HG03139 (cell line): ENCODE measurements at regions not wholly inside any gene's neighbourhood (a gene's known extent, or its start where the extent isn't known, plus 50 kb on each side); places are given as distances from the start of the nearest gene placed in this dataset.

Experiments
- ATAC-seq: cut with Tn5 transposase; IDR thresholded peaks from one replicate; pipeline ENCODE4 v1.9.1; 2021; ENCODE audit not compliant: unreplicated experiment

DNA sequence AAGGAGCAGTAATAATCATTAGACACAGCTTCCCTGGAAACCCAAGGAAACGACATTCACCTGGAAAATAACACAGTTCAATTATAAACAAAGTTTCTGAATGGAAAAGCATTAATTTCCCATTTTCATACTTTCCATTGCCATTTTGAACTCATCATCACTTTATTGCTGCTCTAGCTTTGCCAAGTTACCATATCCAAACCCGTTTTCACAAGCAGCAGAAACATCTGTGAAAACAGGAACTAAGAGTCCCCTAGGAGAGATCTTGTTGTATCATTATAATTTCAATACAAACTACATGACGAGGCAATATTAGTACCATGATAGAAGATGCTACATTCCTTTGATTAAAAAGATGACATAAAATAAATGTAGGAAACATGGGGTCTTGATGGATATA lies 597.0 kb upstream of the NRXN1 start:
- no peak for ATAC-seq

DNA sequence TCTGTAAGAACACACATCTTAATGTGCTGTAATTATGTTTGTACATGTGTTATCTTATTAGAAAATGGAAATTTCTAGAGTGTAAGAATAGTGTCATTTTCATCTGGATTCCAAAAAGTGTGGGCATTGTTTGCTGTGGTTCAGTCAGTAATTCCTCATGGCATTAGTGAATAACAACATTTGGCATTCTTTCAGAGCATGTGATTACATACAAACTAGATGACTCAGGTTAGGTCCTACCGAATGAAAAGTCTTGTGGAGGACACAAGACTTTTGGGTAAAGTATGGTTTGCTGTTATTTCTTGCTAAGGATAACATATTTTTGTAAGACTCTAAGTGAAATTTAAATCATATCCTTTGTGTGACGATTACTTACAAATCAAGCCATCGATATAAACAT lies 593.1 kb upstream of the NRXN1 start:
- ATAC-seq, result no peak

DNA sequence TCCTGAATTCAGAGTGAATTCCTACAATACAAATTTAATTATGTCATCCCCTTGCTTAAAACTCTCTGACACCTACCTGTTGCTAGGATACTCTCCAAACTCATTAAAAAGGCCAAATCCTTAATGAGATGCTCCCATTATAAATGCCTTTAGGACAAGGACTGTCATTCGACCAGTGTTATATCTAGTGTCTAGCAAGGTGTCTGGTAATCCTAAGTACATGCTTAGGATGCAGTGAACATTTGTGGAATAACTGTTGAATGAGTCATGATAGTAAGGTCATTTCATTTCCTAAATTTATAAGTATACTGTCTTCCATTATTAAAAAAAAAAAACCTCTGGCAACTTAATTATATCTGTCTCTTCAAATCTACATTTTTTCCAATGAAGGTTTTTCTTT lies 588.9 kb upstream of the NRXN1 start:
- ATAC-seq, result no peak

DNA sequence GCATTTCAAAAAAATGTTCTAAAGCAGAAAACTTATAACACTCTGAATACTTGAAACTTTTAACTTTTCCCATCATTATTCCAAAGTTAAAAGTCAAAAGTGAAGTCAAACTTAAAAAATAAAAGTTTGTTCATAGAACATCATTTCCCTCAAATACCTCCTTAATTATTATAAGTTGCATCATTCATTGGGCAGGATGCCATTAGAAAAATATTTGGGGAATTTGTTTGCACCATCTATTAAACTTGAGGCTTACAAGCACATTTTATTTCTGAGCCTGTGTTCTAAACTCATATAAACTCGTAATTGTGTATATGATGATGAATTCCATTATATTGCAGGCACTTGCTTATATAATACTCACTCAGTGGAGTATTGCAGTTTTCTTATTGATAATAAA lies 588.0 kb upstream of the NRXN1 start:
- no peak for ATAC-seq

DNA sequence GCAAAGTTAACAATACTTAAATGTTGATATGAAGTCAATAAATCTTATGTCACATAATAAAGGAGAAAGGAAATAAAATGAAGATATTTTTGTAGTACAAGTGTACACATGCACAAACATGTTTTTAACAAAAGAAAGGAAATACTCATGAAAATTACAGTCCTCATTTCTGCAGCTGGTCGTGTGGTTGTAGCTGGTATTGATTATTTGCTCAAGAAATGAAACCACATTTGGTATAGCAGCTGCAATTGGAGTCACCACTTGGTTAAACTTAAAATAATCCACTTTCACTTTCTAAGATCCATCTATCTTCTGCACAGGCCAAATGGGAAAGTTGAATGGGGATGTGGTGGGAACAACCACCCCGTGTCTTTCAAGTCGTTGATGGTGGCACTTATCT lies 580.5 kb upstream of the NRXN1 start:
- no peak for ATAC-seq

DNA sequence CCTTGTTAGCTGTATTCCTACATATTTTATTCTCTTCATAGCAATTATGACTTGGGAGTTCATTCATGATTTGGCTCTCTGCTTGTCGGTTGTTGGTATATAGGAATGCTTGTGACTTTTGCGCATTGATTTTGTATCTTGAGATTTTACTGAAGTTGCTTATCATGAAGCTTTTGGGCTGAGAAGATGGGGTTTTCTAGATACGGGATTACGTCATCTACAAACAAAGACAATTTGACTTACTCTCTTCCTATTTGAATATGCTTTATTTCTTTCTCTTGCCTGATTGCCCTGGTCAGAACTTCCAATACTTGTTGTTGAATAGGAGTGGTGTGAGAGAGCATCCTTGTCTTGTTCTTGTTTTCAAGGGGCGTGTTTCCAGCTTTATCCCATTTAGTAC lies 569.8 kb upstream of the NRXN1 start:
- ATAC-seq, result no peak

DNA sequence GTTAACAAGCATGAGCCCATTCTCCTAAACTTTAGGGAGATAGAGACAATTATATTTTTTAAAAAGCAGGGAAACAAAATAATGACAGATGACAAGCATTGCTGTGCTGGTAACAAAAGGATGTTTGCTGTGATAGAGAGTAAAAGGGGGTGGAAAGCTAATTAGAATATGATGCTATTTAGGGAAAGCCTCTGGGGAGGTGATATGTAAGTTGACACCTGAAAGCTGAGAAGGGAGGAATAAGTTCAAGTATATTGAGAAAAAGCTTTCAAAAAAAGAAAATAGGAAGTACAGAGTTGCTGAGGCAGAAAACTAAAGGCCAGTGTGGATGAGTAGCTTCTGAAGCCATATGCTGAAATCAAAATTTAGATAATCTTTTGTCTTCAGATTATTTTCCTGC lies 565.2 kb upstream of the NRXN1 start:
- no peak for ATAC-seq

DNA sequence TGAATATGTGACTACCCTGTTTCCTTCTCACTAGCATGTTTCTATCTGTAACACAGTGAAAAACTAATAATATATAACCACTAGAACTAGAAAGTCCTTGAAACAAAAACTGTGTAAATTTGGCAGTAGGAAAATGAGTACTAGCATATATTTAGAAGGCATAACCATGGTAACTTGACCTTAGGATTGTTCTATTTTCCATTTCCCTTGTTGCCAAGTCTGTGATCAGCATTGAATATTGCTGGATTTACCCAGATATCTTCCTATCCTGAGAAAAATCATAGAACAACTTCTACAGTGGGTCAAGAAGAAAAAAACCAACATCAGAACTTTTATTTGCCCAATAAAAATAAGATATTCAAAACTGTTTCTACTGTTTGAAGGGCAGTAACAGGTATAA lies 563.9 kb upstream of the NRXN1 start:
- ATAC-seq, result no peak

DNA sequence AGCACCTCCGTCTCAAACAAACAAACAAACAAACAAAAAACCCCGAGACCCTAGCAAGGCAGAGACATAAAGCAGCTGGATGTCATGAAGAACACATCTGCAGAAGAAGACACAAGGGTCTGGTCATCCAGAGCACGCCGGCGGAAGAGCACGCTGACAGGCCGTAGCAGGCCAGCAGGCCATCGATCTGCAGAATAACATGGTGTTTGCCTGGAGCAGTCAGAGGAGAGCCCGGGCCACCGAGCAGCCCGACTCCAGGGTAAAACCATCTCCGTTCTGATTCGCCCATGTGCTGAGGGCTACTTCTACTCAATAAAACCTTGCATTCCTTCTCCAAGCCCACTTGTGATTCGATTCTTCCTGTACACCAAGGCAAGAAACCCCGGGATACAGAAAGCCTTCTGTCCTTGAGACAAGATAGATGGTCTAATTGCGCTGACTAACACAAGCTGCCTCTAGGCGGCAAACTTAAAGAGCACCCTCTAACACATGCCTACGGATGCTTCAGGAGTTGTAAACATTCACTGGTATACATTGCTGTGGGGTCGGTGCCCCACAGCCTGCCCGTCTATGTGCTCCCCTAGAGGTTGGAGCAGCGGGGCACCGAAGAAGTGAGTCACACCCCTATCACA lies 549.8 kb upstream of the NRXN1 start:
- ATAC-seq, result no peak

DNA sequence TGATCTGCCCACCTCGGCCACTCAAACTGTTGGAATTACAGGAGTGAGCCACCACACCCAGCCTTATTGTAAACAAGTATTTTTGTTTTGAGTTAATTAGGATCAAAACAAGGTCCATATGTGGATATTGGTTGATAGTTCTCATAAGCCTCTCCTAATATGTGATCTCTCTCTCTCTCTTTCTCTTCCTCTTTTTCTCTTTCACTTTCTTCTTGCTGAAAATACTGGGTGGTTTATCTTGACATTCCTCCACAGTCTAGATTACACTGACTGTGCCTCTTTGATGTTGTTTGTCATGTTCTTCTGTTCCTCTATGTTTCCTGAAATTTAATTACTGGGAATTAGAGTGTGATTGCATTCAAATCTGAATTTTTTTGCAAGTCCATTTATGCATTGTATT lies 547.5 kb upstream of the NRXN1 start:
- ATAC-seq, result no peak

DNA sequence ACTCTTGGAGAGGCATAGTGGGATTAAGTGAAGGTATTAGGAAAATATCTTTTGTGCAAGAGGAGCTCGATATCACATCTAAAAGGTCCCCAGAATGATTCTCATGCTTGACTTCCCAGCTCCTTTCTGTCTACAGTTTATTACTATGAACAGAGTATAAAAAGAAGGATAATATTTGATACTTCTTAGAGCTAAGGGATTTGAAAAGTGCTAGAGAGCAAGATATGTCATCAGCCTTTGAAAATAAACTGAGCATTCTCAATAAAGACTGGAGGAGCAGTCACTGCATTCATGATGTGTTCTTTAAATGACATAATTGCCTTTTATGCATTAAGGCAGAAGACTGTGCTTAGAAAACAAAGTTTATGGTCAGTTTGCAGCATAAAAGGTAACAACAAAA lies 543.2 kb upstream of the NRXN1 start:
- no peak for ATAC-seq

DNA sequence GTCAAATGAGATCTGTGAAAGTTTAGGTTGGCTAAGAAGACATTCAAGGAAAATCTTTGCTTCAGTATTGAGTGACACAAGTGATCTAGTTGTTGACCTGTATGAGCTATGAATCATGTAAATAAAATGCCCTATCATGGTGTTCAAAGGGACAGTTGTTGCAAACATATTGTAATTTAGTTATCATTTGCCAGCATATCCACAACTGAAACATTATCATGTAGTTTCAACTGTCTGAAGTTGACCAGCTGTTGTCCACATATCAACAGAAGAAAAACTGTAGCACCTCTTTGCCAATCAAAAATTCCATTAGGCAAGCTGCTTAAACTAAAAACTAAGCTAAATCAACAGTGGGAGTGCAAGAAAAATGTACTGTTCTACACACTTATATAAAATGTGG lies 527.1 kb upstream of the NRXN1 start:
- no peak for ATAC-seq

DNA sequence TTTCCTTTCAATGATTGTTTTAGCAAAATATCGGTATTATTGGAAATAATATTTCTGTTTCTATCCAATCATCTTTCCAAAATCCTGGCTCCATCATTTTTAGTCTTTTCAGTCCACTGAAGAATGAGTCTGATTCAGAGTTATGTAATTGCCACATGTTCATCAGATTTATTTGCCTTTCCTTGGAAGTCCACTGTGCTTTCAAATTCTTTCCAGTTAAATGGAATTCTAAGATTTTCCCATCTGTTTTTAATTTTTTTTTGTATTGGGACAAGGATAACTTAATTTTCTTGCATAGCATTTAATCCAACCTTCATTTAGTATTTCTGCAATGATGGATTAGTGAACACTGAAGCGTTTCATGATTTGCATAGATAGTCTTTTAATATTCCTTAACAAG lies 521.5 kb upstream of the NRXN1 start:
- no peak for ATAC-seq

DNA sequence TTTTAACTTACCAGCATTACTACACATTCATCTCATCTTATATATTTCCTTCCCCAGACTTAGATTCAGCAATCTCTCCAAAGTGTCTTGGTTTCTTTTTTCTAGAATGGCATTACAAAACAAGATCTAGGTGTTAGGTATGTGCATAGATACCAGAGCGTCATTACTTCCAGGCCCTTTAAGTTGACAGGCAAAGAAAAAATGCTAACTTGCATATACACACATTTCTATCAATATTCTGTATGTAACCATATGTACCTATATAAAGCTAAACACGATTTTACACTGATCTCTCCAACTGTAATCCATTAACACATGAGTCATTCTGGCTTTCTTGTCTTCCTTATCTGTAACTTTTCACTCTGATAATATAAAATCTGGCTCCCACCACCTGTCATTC lies 503.8 kb upstream of the NRXN1 start:
- no peak for ATAC-seq

DNA sequence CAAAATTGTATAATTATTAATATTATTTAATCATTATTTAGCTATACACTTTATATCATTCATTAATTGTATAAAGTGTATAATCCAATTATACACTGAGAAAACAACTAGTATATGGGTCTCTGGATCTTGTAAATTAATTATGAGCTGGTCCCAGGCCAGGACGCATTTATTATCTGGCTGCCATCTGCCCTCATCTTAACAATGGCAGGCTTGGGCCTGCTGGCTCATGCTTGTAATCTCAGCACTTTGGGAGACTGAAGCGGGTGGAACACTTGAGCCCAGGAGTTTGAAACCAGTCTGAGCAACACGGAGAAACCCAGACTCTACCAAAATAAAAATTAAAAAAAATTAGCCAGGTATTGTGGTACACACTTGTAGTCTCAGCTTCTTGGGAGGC lies 502.2 kb upstream of the NRXN1 start:
- ATAC-seq, result no peak

DNA sequence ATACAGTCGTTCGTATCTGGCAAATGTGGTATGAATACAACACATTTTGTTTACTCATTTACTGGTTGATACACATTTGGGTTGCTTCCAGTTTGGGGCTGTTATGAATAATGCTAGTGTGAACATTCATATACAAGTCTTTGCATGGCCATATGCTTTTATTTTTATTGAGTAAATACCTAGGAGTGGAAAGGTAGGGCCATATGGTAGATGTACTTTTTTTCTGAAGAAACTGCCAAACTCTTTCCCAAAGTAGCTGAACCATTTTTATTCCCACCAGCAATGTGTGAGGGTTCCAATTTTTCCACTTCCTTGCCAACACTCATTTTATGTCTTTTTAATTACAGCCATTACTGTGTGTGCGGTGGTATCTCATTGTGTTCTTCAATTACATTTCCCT lies 496.2 kb upstream of the NRXN1 start:
- no peak for ATAC-seq

DNA sequence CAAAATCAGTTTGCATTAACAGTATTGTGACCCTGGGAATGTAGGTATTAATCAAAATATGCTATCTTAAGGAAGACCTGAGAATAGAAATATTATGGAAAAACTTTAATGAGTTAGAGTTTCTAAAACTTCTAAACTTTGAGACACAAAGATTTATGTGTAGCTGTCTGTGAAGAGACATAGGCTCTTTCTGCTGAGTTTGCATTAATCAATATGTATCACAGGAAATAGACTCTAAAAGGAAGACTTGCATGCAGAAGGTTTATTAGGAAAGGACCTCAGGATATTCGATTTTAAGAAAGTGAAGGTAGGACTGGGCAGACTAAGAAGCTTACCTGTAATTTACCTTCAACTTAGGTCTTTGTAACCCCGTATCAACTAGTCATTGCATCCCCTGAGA lies 494.8 kb upstream of the NRXN1 start:
- no peak for ATAC-seq

DNA sequence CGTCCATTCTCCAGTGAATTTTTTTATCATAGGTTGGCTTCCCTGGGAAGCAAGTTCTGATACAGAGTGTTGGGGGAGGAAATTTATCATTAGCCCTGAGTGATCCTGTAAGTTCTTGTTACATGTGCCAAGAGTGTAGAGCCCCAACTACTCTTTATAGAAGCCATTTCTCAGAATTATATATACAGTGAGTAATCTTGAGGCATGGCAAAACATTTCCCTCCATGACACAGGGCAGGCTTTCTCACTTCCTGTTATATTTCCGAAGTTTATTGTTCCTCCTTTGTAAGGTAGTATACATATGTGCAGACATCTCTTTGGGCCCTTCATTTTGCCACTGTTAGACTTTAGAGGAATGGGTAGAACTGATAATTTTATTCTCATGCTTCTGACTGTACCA lies 484.7 kb upstream of the NRXN1 start:
- ATAC-seq, result no peak

DNA sequence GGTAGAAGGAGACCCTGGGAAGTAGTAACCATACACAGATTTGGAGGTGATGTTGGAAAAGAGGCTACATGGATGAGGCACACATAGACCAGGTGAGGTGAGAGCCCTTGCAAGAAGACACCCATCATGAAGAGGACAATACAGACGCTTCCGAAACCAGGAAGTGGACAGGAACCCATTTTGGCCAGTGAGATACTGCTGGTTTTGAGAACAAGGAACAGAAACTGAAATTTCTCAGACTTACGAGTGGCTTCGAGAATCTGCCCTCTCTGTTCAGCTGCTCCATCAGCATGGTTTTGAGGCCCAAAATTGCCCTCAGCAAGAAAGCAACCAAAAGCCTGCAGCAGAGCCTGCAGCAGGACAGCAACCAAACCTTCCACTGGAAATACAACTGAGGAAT lies 479.1 kb upstream of the NRXN1 start:
- ATAC-seq, result no peak

DNA sequence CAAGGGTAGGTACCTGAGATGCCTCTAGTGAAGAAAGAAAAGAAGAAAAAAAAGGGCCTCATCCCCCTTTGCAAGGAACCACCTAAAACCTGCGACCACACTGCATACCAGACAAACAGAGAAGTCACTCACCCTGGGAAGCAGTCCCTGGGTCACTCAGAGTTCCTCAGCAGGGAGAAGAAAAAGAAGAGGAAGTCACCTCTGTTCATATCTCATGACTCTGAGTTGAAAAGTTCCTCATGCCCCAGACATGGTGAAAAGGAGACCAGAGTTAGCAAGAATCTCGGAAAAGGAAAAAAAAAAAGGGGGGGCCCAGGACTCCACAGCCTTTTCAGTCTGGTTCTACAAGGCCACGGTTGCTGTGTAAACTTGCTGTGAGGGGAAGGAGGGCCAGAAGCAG lies 478.4 kb upstream of the NRXN1 start:
- no peak for ATAC-seq

DNA sequence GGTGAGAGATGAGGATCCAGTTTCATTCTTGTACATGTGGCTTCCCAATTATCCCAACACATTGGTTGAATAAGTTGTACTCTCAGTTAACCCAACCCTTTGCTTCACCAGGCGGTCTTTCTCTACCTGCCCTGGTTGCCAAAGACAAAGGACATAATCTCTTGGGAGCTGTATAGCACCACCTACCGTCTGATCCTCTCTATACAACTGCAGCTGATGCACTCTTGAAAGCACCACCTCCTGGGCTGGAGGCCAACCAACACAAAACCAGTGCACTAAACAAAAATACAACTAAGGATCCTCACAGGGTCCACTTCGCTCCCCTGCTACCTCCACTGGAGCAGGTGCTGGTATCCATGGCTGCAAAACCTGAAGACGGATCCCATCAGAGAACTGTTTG lies 473.6 kb upstream of the NRXN1 start:
- no peak for ATAC-seq

DNA sequence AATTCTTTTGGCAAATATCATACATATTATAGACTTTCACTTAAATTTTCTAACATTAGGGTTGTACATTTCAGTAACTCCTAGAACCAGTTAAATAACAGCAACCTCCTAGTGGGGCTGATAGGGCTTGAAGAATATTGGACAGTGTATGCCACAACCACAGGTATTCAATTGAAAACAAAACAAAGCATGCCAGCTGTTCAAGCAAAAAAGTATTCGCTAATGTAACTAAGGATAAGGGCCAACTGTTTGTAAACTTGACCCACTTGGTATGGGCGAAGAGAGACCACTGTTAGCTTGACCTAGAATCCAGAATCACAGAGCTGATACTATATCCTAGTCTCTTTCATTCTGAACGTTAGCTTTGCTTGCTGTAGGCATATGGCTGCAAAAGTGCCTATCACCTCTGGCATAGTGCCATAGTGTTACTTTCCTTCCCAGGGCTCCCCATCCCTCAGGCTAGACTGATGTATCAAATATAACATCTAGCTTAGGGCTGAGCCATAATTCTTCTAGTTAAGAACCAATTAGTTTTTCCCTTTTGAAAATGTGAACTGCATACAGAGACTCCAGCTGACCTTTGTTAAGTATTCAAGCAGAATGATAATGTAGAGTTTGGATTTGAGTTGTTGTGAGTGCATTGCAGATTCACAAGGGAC lies 458.8 kb upstream of the NRXN1 start:
- no peak for ATAC-seq

DNA sequence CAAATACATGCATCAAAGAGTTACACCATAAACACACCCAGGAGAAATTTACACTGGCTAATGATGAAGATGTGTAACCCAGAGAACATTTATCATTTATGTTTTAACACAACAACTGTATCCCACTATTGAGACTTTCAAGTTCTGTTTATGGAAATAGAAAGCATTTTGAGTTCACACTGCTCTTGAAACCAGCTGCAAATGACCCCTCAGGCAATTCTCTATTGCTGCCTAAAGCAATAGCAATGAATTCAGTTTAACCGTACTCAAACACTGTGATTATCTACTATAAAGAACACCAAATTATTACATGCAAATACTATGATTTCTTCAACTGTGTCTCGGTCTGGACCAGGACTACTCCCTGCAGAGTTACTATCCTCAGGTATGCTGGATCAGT lies 452.7 kb upstream of the NRXN1 start:
- no peak for ATAC-seq
